Activated naive CD4-positive, alpha-beta T cell treated with anti-CD3 and anti-CD28 coated beads, Interleukin-2, amount 10 ng/mL, durations not matched to agents 7 days and 5 days (primary cell): ENCODE measurements at regions not wholly inside any gene's neighbourhood (a gene's known extent, or its start where the extent isn't known, plus 50 kb on each side); places are given as distances from the start of the nearest gene placed in this dataset.
"Not testable (repeated sequence)": the region's sequence is repeated elsewhere in the genome, so short reads cannot be mapped to it uniquely, and the experiment has no call there.

ENCODE experiments used
- CTCF ChIA-PET: fragments of 350-600 bp; sonication (Branson Sonifier 250); formaldehyde crosslinking; loops from one replicate; lab custom pipeline; 2021; ENCODE audit warnings: antibody characterized with exemption; lab: Charles Lee
- DNase-seq: peaks from one replicate; pipeline ENCODE4 v3.0.0-alpha.2; 2020
- H3K27ac Mint-ChIP-seq: one replicate; pipeline ENCODE4 v1.8.0; 2021; ENCODE audit warnings: mild to moderate bottlenecking, moderate library complexity, mixed read lengths
- H3K27me3 Mint-ChIP-seq: one replicate; pipeline ENCODE4 v1.8.0; 2021; ENCODE audit warnings: mild to moderate bottlenecking, mixed read lengths
- H3K36me3 Mint-ChIP-seq: one replicate; pipeline ENCODE4 v1.8.0; 2021; ENCODE audit warnings: mixed read lengths
- H3K4me1 Mint-ChIP-seq: one replicate; pipeline ENCODE4 v1.8.0; 2021; ENCODE audit warnings: mixed read lengths
- H3K4me3 Mint-ChIP-seq: one replicate; pipeline ENCODE4 v1.8.0; 2021; ENCODE audit warnings: mild to moderate bottlenecking, moderate library complexity, mixed read lengths
- H3K9me3 Mint-ChIP-seq: one replicate; pipeline ENCODE4 v1.8.0; 2021; ENCODE audit warnings: mixed read lengths

- Mint-ChIP-seq H3K36me3 (no peaks in the 10 kb centered on the region), H3K27ac (no peak overlapping the region), H3K9me3 (peaks cover 6% of the 10 kb centered on the region), H3K4me3 (no peak overlapping the region), H3K27me3 (no peaks in the 10 kb centered on the region), H3K4me1 (no peaks in the 10 kb centered on the region)
- CTCF ChIA-PET = no interaction called here
- DNase-seq = no peak
These were observed 894.3 kb downstream of the DIPK2A start for GRCh38 chr3:144865948-144866347.

GRCh38 chr3:144866476-144866875 is 894.9 kb downstream of the DIPK2A start:
- Mint-ChIP-seq H3K9me3 (peaks cover 6% of the 10 kb centered on the region), H3K27ac (no peak overlapping the region), H3K4me3 (no peak overlapping the region), H3K36me3 (no peaks in the 10 kb centered on the region), H3K27me3 (no peaks in the 10 kb centered on the region), H3K4me1 (no peaks in the 10 kb centered on the region)
- DNase-seq = no peak
- CTCF ChIA-PET = no interaction called here

GRCh38 chr3:144868506-144868905 is 896.9 kb downstream of the DIPK2A start:
- CTCF ChIA-PET = no interaction called here

GRCh38 chr3:144873066-144873465 is 901.4 kb downstream of the DIPK2A start:
- CTCF ChIA-PET = no interaction called here
- H3K27ac Mint-ChIP-seq = no peak overlapping the region

More at GRCh38 chr3:144868506-144868905, 896.9 kb downstream of the DIPK2A start:
- H3K9me3 Mint-ChIP-seq = peaks cover 5% of the 10 kb centered on the region
- H3K27me3 Mint-ChIP-seq = no peaks in the 10 kb centered on the region
- H3K4me3 Mint-ChIP-seq = no peak overlapping the region
- no peak for DNase-seq
- no peak overlapping the region for H3K27ac Mint-ChIP-seq
- no peaks in the 10 kb centered on the region for H3K36me3 Mint-ChIP-seq
- H3K4me1 Mint-ChIP-seq = no peaks in the 10 kb centered on the region

GRCh38 chr3:144875211-144875610 is 903.6 kb downstream of the DIPK2A start:
- CTCF ChIA-PET = no interaction called here

More at GRCh38 chr3:144873066-144873465, 901.4 kb downstream of the DIPK2A start:
- DNase-seq = no peak
- Mint-ChIP-seq H3K36me3 (no peaks in the 10 kb centered on the region), H3K4me3 (no peak overlapping the region), H3K27me3 (no peaks in the 10 kb centered on the region), H3K4me1 (no peaks in the 10 kb centered on the region), H3K9me3 (no peaks in the 10 kb centered on the region)

GRCh38 chr3:144877356-144877755 is 905.7 kb downstream of the DIPK2A start:
- Mint-ChIP-seq H3K4me1 (no peaks in the 10 kb centered on the region), H3K36me3 (no peaks in the 10 kb centered on the region), H3K27ac (no peak overlapping the region), H3K4me3 (no peak overlapping the region), H3K27me3 (no peaks in the 10 kb centered on the region), H3K9me3 (no peaks in the 10 kb centered on the region)
- DNase-seq = no peak
- CTCF ChIA-PET = no interaction called here

More at GRCh38 chr3:144875211-144875610, 903.6 kb downstream of the DIPK2A start:
- Mint-ChIP-seq H3K4me3 (no peak overlapping the region), H3K36me3 (no peaks in the 10 kb centered on the region), H3K27me3 (no peaks in the 10 kb centered on the region), H3K9me3 (no peaks in the 10 kb centered on the region), H3K4me1 (no peaks in the 10 kb centered on the region), H3K27ac (no peak overlapping the region)
- DNase-seq = no peak

GRCh38 chr3:144879701-144880100 is 908.1 kb downstream of the DIPK2A start:
- no peak for DNase-seq
- no peaks in the 10 kb centered on the region for H3K36me3 Mint-ChIP-seq
- CTCF ChIA-PET = interaction anchor here (0.8 kb wide), 1 partner anchor 303 kb away, joined by 3 read pairs; no protein-coding TSS in a partner anchor
- no peaks in the 10 kb centered on the region for H3K27me3 Mint-ChIP-seq
- H3K27ac Mint-ChIP-seq = no peak overlapping the region
- H3K9me3 Mint-ChIP-seq = no peaks in the 10 kb centered on the region
- H3K4me1 Mint-ChIP-seq = no peaks in the 10 kb centered on the region
- no peak overlapping the region for H3K4me3 Mint-ChIP-seq

GRCh38 chr3:144893980-144894379 is 922.4 kb downstream of the DIPK2A start:
- no peak overlapping the region for H3K27ac Mint-ChIP-seq
- H3K4me1 Mint-ChIP-seq = no peaks in the 10 kb centered on the region
- no peaks in the 10 kb centered on the region for H3K9me3 Mint-ChIP-seq
- no peaks in the 10 kb centered on the region for H3K36me3 Mint-ChIP-seq
- H3K4me3 Mint-ChIP-seq = no peak overlapping the region
- CTCF ChIA-PET = no interaction called here
- DNase-seq = no peak
- H3K27me3 Mint-ChIP-seq = no peaks in the 10 kb centered on the region

GRCh38 chr3:144894576-144894975 is 923.0 kb downstream of the DIPK2A start:
- Mint-ChIP-seq H3K36me3 (no peaks in the 10 kb centered on the region), H3K4me1 (no peaks in the 10 kb centered on the region), H3K27ac (no peak overlapping the region), H3K4me3 (no peak overlapping the region), H3K9me3 (no peaks in the 10 kb centered on the region), H3K27me3 (no peaks in the 10 kb centered on the region)
- CTCF ChIA-PET = no interaction called here
- DNase-seq = no peak

- no peak overlapping the region for H3K27ac Mint-ChIP-seq
- CTCF ChIA-PET = no interaction called here
- H3K9me3 Mint-ChIP-seq = peaks cover 16% of the 10 kb centered on the region
These were observed 928.7 kb downstream of the DIPK2A start for GRCh38 chr3:144900366-144900765.

GRCh38 chr3:144907581-144907980 is 936.0 kb downstream of the DIPK2A start:
- H3K36me3 Mint-ChIP-seq, CTCF ChIA-PET, H3K27me3 Mint-ChIP-seq, H3K4me3 Mint-ChIP-seq, H3K4me1 Mint-ChIP-seq, DNase-seq, H3K27ac Mint-ChIP-seq: not testable (repeated sequence)
- H3K9me3 Mint-ChIP-seq = peaks cover 26% of the 10 kb centered on the region

More at GRCh38 chr3:144900366-144900765, 928.7 kb downstream of the DIPK2A start:
- no peak for DNase-seq
- Mint-ChIP-seq H3K27me3 (no peaks in the 10 kb centered on the region), H3K4me3 (no peak overlapping the region), H3K4me1 (no peaks in the 10 kb centered on the region), H3K36me3 (no peaks in the 10 kb centered on the region)

GRCh38 chr3:144912968-144913367 is 941.3 kb downstream of the DIPK2A start:
- Mint-ChIP-seq H3K36me3 (no peaks in the 10 kb centered on the region), H3K4me1 (no peaks in the 10 kb centered on the region), H3K27me3 (no peaks in the 10 kb centered on the region), H3K9me3 (peaks cover 7% of the 10 kb centered on the region), H3K4me3 (no peak overlapping the region), H3K27ac (no peak overlapping the region)
- no peak for DNase-seq
- CTCF ChIA-PET = no interaction called here

- H3K27me3 Mint-ChIP-seq = no peaks in the 10 kb centered on the region
- no peak overlapping the region for H3K4me3 Mint-ChIP-seq
- no peaks in the 10 kb centered on the region for H3K36me3 Mint-ChIP-seq
- H3K4me1 Mint-ChIP-seq = no peaks in the 10 kb centered on the region
- no peak overlapping the region for H3K27ac Mint-ChIP-seq
- CTCF ChIA-PET = no interaction called here
- no peak for DNase-seq
- no peaks in the 10 kb centered on the region for H3K9me3 Mint-ChIP-seq
These were observed 943.6 kb downstream of the DIPK2A start for GRCh38 chr3:144915202-144915601.

- H3K27ac Mint-ChIP-seq = no peak overlapping the region
- no peaks in the 10 kb centered on the region for H3K4me1 Mint-ChIP-seq
- no peak for DNase-seq
- H3K36me3 Mint-ChIP-seq = no peaks in the 10 kb centered on the region
- H3K27me3 Mint-ChIP-seq = no peaks in the 10 kb centered on the region
- H3K9me3 Mint-ChIP-seq = peaks cover 4% of the 10 kb centered on the region
- H3K4me3 Mint-ChIP-seq = no peak overlapping the region
- CTCF ChIA-PET = interaction anchor here (0.6 kb wide), 1 partner anchor 1477 kb away, joined by 3 read pairs; no protein-coding TSS in a partner anchor
These were observed 950.1 kb downstream of the DIPK2A start for GRCh38 chr3:144921710-144922109.

GRCh38 chr3:144923046-144923775 is 951.6 kb downstream of the DIPK2A start:
- peaks cover 5% of the 10 kb centered on the region for H3K9me3 Mint-ChIP-seq
- no peaks in the 10 kb centered on the region for H3K27me3 Mint-ChIP-seq
- no peaks in the 10 kb centered on the region for H3K4me1 Mint-ChIP-seq
- no peak overlapping the region for H3K4me3 Mint-ChIP-seq
- H3K36me3 Mint-ChIP-seq = no peaks in the 10 kb centered on the region
- H3K27ac Mint-ChIP-seq = no peak overlapping the region
- CTCF ChIA-PET = no interaction called here
- no peak for DNase-seq
